ENCODE measurements at regions not wholly inside any gene's neighbourhood (a gene's known extent, or its start where the extent isn't known, plus 50 kb on each side); places are given as distances from the start of the nearest gene placed in this dataset.

- no peak for DNase-seq
Measured at GRCh38 chr2:145041706-145042105, 521.8 kb upstream of the ZEB2 start.

- no peak for DNase-seq
Measured at GRCh38 chr2:145040433-145040832, 520.5 kb upstream of the ZEB2 start.

GRCh38 chr2:145038041-145038525 is 518.2 kb upstream of the ZEB2 start:
- DNase-seq: no peak

- no peak for DNase-seq
Measured at GRCh38 chr2:145036421-145037011, 516.6 kb upstream of the ZEB2 start.

GRCh38 chr2:145034511-145034910 is 514.6 kb upstream of the ZEB2 start:
- DNase-seq: no peak

GRCh38 chr2:145033438-145033837 is 513.5 kb upstream of the ZEB2 start:
- no peak for DNase-seq

GRCh38 chr2:145032791-145033190 is 512.9 kb upstream of the ZEB2 start:
- DNase-seq: no peak

- DNase-seq: no peak
Measured at GRCh38 chr2:145029873-145030272, 510.0 kb upstream of the ZEB2 start.

GRCh38 chr2:145029081-145029480 is 509.2 kb upstream of the ZEB2 start:
- no peak for DNase-seq

GRCh38 chr2:145028101-145028920 is 508.4 kb upstream of the ZEB2 start:
- no peak for DNase-seq

GRCh38 chr2:145026456-145027455 is 506.8 kb upstream of the ZEB2 start:
- DNase-seq: no peak

- no peak for DNase-seq
Measured at GRCh38 chr2:145025382-145025781, 505.5 kb upstream of the ZEB2 start.

GRCh38 chr2:145023334-145023934 is 503.5 kb upstream of the ZEB2 start:
- no peak for DNase-seq

GRCh38 chr2:145022666-145023333 is 502.9 kb upstream of the ZEB2 start:
- no peak for DNase-seq

- DNase-seq: no peak
Measured at GRCh38 chr2:145021962-145022665, 502.2 kb upstream of the ZEB2 start.

GRCh38 chr2:145020694-145021093 is 500.8 kb upstream of the ZEB2 start:
- no peak for DNase-seq

GRCh38 chr2:145020139-145020538 is 500.2 kb upstream of the ZEB2 start:
- DNase-seq: no peak

- no peak for DNase-seq
Measured at GRCh38 chr2:145018502-145018901, 498.6 kb upstream of the ZEB2 start.

GRCh38 chr2:145017149-145017548 is 497.2 kb upstream of the ZEB2 start:
- no peak for DNase-seq

- no peak for DNase-seq
Measured at GRCh38 chr2:145016711-145017110, 496.8 kb upstream of the ZEB2 start.

GRCh38 chr2:145015561-145015960 is 495.6 kb upstream of the ZEB2 start:
- no peak for DNase-seq
